CD4-positive, alpha-beta T cell (primary cell): ENCODE measurements at regions not wholly inside any gene's neighbourhood (a gene's known extent, or its start where the extent isn't known, plus 50 kb on each side); places are given as distances from the start of the nearest gene placed in this dataset.

Experiments
- ATAC-seq: fragments of 200-7000 bp; cut with Tn5 transposase; one replicate; pipeline ENCODE4 v1.10.0; 2022; ENCODE audit warnings: mild to moderate bottlenecking; ENCODE audit not compliant: poor library complexity
- CTCF ChIA-PET: fragments of 350-600 bp; sonication (Branson Sonifier 250); formaldehyde crosslinking; loops from one replicate; lab custom pipeline; 2021; ENCODE audit warnings: antibody characterized with exemption, inconsistent platforms; lab: Charles Lee
- POLR2A ChIA-PET: fragments of 350-600 bp; sonication (Branson Sonifier 250); formaldehyde crosslinking; loops from one replicate; lab custom pipeline; 2021; ENCODE audit warnings: antibody characterized with exemption, inconsistent platforms; lab: Charles Lee
- DNase-seq, 14 experiments: peaks; one replicate each; pipeline ENCODE4 v3.0.0-alpha.2; 2013 to 2020; ENCODE audit warnings: mixed read lengths in 2 of 14
- H3K27ac ChIP-seq, 2 donors: one replicate each; pipeline versions ENCODE4 v1.5.1 to v1.7.0; 2013; ENCODE audit warnings: low read length in 2 of 2, low read depth in 1 of 2, mild to moderate bottlenecking in 1 of 2
- H3K27me3 ChIP-seq, 2 experiments: 1 replicate in 1 of 2; 2 replicates in 1 of 2; pipeline versions ENCODE4 v1.6.1 to v1.7.0; 2013; ENCODE audit warnings: low read length in 2 of 2, control low read depth in 1 of 2, mild to moderate bottlenecking in 1 of 2, moderate library complexity in 1 of 2; ENCODE audit not compliant: insufficient read depth in 2 of 2, control insufficient read depth in 1 of 2
- H3K36me3 ChIP-seq: one replicate; pipeline ENCODE4 v1.6.1; 2013; ENCODE audit warnings: low read length, control low read depth; ENCODE audit not compliant: insufficient read depth
- H3K4me1 ChIP-seq: one replicate; pipeline ENCODE4 v1.6.1; 2013; ENCODE audit warnings: low read length, control low read depth; ENCODE audit not compliant: insufficient read depth
- H3K4me3 ChIP-seq: one replicate; pipeline ENCODE4 v1.5.1; 2013; ENCODE audit warnings: mild to moderate bottlenecking, low read length, moderate library complexity
- H3K9me3 ChIP-seq, 2 experiments: 1 replicate in 1 of 2; 2 replicates in 1 of 2; pipeline versions ENCODE4 v1.6.1 to v1.7.0; 2013; ENCODE audit warnings: low read length in 2 of 2, mild to moderate bottlenecking in 2 of 2, control low read depth in 1 of 2, moderate library complexity in 1 of 2; ENCODE audit not compliant: control insufficient read depth in 1 of 2, insufficient read depth in 1 of 2
- H3K27ac Mint-ChIP-seq: one replicate; pipeline ENCODE4 v1.8.0; 2020; ENCODE audit warnings: mixed read lengths
- H3K27me3 Mint-ChIP-seq: one replicate; pipeline ENCODE4 v1.8.0; 2021; ENCODE audit warnings: mixed read lengths
- H3K36me3 Mint-ChIP-seq: one replicate; pipeline ENCODE4 v1.8.0; 2021; ENCODE audit warnings: low read depth, mixed read lengths
- H3K4me1 Mint-ChIP-seq: one replicate; pipeline ENCODE4 v1.8.0; 2021; ENCODE audit warnings: low read depth, mixed read lengths
- H3K4me3 Mint-ChIP-seq: one replicate; pipeline ENCODE4 v1.8.0; 2020; ENCODE audit warnings: mild to moderate bottlenecking, mixed read lengths
- H3K9me3 Mint-ChIP-seq: one replicate; pipeline ENCODE4 v1.8.0; 2020; ENCODE audit warnings: mixed read lengths
- intact Hi-C, 2 experiments: fragments of 100-400 bp; cut with DNase I in 1 of 2; cut with micrococcal nuclease in 1 of 2; formaldehyde crosslinking; loops; one replicate each; pipeline versions ENCODE4 v1.15.1 to v1.9.0; 2023 to 2025; cut with DNase I, micrococcal nuclease
- TF ChIP-seq, protein P1 (sequence below): fragments of 200-600 bp; IDR thresholded peaks from one replicate; pipeline ENCODE4 v1.8.0; 2022; ENCODE audit warnings: antibody characterized with exemption, mild to moderate bottlenecking

DNA sequence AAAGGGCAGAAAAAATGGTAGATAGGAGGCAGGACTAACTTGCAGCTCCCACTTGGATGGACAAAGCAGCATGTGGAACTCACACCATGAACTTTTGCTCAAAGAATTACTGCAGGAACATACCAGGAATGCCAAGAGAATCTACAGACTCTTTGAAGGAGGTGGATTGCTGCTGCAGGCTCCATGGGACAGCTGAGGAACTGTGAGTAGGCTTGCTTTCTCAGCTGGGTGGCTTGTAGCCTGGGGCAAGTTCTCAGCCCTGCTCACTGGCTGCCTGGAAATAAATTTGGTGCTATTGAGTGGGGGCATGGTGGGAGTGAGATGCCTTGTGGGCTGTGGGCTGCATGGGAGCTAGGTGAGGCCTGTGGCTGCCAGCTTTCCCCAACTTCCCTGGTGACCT lies 574.5 kb downstream of the PRELID2 start:
- H3K9me3 ChIP-seq = peaks cover 0 to 11% of the 10 kb centered on the region in 2 experiments
- ChIA-PET CTCF (no interaction called here), POLR2A (no interaction called here)
- no peak overlapping the region for H3K4me3 ChIP-seq
- Mint-ChIP-seq H3K27ac (no peak overlapping the region), H3K9me3 (peaks cover 14% of the 10 kb centered on the region), H3K4me3 (no peak overlapping the region), H3K27me3 (no peaks in the 10 kb centered on the region), H3K4me1 (no peaks in the 10 kb centered on the region), H3K36me3 (no peaks in the 10 kb centered on the region)
- no peak for DNase-seq
- no peaks in the 10 kb centered on the region for H3K27me3 ChIP-seq
- no peak overlapping the region for H3K27ac ChIP-seq
- no peaks in the 10 kb centered on the region for H3K36me3 ChIP-seq
- intact Hi-C loops = no loop called here
- no peaks in the 10 kb centered on the region for H3K4me1 ChIP-seq
- TF ChIP-seq, protein P1, sequence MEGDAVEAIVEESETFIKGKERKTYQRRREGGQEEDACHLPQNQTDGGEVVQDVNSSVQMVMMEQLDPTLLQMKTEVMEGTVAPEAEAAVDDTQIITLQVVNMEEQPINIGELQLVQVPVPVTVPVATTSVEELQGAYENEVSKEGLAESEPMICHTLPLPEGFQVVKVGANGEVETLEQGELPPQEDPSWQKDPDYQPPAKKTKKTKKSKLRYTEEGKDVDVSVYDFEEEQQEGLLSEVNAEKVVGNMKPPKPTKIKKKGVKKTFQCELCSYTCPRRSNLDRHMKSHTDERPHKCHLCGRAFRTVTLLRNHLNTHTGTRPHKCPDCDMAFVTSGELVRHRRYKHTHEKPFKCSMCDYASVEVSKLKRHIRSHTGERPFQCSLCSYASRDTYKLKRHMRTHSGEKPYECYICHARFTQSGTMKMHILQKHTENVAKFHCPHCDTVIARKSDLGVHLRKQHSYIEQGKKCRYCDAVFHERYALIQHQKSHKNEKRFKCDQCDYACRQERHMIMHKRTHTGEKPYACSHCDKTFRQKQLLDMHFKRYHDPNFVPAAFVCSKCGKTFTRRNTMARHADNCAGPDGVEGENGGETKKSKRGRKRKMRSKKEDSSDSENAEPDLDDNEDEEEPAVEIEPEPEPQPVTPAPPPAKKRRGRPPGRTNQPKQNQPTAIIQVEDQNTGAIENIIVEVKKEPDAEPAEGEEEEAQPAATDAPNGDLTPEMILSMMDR = no peak
- ATAC-seq = no peak

DNA sequence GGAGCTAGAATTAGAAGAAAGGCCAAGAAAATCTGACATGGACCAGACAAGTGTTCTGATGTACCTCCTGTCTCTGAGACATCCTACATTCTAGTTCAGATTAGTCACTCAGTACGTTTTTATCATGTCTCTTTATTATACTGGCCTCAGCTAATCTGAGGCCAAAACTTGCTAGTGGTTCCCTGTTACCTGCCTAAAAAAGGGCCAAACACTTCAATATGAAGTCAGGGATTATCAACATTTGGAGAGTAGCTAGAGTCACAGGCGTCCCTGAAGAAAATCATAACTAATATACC lies 587.4 kb downstream of the PRELID2 start:
- POLR2A ChIA-PET = no interaction called here

DNA sequence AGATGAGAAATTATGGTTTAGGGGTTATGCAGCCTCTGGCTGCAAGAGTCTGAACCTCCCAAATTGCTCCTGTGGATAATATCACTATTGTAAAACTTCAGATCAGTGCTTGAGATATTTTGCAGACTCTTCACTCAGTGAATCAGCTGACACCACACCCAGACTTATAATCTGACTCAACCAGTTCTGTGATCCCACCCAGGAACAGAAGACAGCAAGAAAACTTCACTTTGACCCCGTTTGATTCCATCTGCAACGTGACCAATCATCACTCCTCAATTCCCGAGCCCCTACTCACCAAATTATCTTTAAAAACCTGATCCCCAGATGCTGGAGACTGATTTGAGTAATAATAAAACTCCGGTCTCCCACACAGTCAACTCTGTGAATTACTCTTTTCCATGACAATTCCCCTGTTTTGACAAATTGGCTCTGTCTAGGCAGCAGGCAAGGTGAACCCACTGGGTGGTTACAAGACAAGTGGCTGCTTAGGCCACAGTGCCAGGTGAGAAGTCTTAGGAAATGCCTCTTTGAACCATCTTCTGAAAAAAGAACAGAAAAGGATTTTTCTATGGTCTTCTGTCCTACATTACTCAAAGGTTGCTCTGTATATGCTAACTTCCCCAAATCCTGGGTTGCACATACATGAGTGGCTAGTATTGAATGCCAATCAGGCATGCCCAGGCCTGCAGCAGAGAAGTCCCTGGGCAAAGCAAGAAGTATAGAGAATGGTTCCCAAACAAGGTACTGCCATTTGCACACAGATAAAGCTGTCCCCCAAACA lies 588.0 kb downstream of the PRELID2 start:
- no peak overlapping the region for H3K4me3 Mint-ChIP-seq
- no peak for ATAC-seq
- H3K9me3 Mint-ChIP-seq = no peaks in the 10 kb centered on the region
- no peaks in the 10 kb centered on the region for H3K9me3 ChIP-seq
- H3K27ac ChIP-seq = no peak overlapping the region
- H3K36me3 Mint-ChIP-seq = no peaks in the 10 kb centered on the region
- no peaks in the 10 kb centered on the region for H3K36me3 ChIP-seq
- ChIA-PET POLR2A (no interaction called here), CTCF (no interaction called here)
- H3K27me3 Mint-ChIP-seq = no peaks in the 10 kb centered on the region
- TF ChIP-seq, protein P1 = no peak
- H3K4me3 ChIP-seq = no peak overlapping the region
- H3K4me1 ChIP-seq = no peaks in the 10 kb centered on the region
- no peak overlapping the region for H3K27ac Mint-ChIP-seq
- H3K27me3 ChIP-seq = no peaks in the 10 kb centered on the region
- no peaks in the 10 kb centered on the region for H3K4me1 Mint-ChIP-seq
- intact Hi-C loops = no loop called here
- no peak for DNase-seq

More for the DNA sequence above, 587.4 kb downstream of the PRELID2 start:
- intact Hi-C loops = no loop called here
- ATAC-seq = no peak
- Mint-ChIP-seq H3K27me3 (no peaks in the 10 kb centered on the region), H3K36me3 (no peaks in the 10 kb centered on the region), H3K27ac (no peak overlapping the region), H3K4me1 (no peaks in the 10 kb centered on the region), H3K4me3 (no peak overlapping the region), H3K9me3 (no peaks in the 10 kb centered on the region)
- no peaks in the 10 kb centered on the region for H3K4me1 ChIP-seq
- CTCF ChIA-PET = no interaction called here
- no peaks in the 10 kb centered on the region for H3K27me3 ChIP-seq
- TF ChIP-seq, protein P1 = no peak
- H3K4me3 ChIP-seq = no peak overlapping the region
- no peaks in the 10 kb centered on the region for H3K36me3 ChIP-seq
- no peak for DNase-seq
- H3K27ac ChIP-seq = no peak overlapping the region
- H3K9me3 ChIP-seq = no peaks in the 10 kb centered on the region
